Naive thymus-derived CD4-positive, alpha-beta T cell (primary cell): ENCODE measurements at regions not wholly inside any gene's neighbourhood (a gene's known extent, or its start where the extent isn't known, plus 50 kb on each side); places are given as distances from the start of the nearest gene placed in this dataset.

Experiments used
- ATAC-seq: fragments of 150-1000 bp; cut with Tn5 transposase; 2 replicates; pipeline ENCODE4 v1.10.0; 2021; ENCODE audit warnings: mild to moderate bottlenecking, moderate library complexity
- CTCF ChIA-PET: fragments of 350-600 bp; sonication (Branson Sonifier 250); formaldehyde crosslinking; loops from one replicate; lab custom pipeline; 2021; ENCODE audit warnings: antibody characterized with exemption; lab: Charles Lee
- POLR2A ChIA-PET: fragments of 350-600 bp; sonication (Branson Sonifier 250); formaldehyde crosslinking; loops from one replicate; lab custom pipeline; 2021; ENCODE audit warnings: antibody characterized with exemption, inconsistent platforms; lab: Charles Lee
- DNase-seq, 9 donors: peaks; one replicate each; pipeline versions ENCODE4 v3.0.0 to v3.0.0-alpha.2; 2020 to 2022; ENCODE audit warnings: mixed read lengths in 1 of 9
- H3K27ac ChIP-seq: one replicate; pipeline ENCODE4 v1.7.0; 2013; ENCODE audit warnings: mild to moderate bottlenecking, low read depth, low read length, moderate library complexity
- H3K27me3 ChIP-seq, 2 donors: one replicate each; pipeline ENCODE4 v1.7.0; 2013; ENCODE audit warnings: low read length in 2 of 2, mild to moderate bottlenecking in 2 of 2, moderate library complexity in 2 of 2; ENCODE audit not compliant: control insufficient read depth in 2 of 2, insufficient read depth in 2 of 2
- H3K36me3 ChIP-seq, 3 experiments: 1 replicate in 2 of 3; 2 replicates in 1 of 3; pipeline ENCODE4 v1.7.0; 2013; ENCODE audit warnings: low read length in 3 of 3, mild to moderate bottlenecking in 3 of 3, moderate library complexity in 1 of 3; ENCODE audit not compliant: insufficient read depth in 3 of 3, control insufficient read depth in 2 of 3
- H3K4me1 ChIP-seq, 2 donors: one replicate each; pipeline ENCODE4 v1.7.0; 2013; ENCODE audit warnings: low read length in 2 of 2, mild to moderate bottlenecking in 2 of 2, moderate library complexity in 1 of 2; ENCODE audit not compliant: control insufficient read depth in 2 of 2, insufficient read depth in 2 of 2
- H3K4me3 ChIP-seq: 2 replicates; pipeline ENCODE4 v1.7.0; 2013; ENCODE audit warnings: mild to moderate bottlenecking, low read length
- H3K9me3 ChIP-seq, 3 experiments: 1 replicate in 2 of 3; 2 replicates in 1 of 3; pipeline ENCODE4 v1.7.0; 2013; ENCODE audit warnings: low read length in 3 of 3; ENCODE audit not compliant: control insufficient read depth in 2 of 3
- H3K27ac Mint-ChIP-seq, 9 donors: one replicate each; pipeline ENCODE4 v1.8.0; 2020 to 2022; ENCODE audit warnings: mixed read lengths in 9 of 9, mild to moderate bottlenecking in 8 of 9, moderate library complexity in 5 of 9, inconsistent platforms in 2 of 9
- H3K27me3 Mint-ChIP-seq, 5 donors: one replicate each; pipeline ENCODE4 v1.8.0; 2021 to 2022; ENCODE audit warnings: mixed read lengths in 5 of 5, mild to moderate bottlenecking in 1 of 5
- H3K36me3 Mint-ChIP-seq, 5 donors: one replicate each; pipeline ENCODE4 v1.8.0; 2020 to 2022; ENCODE audit warnings: mixed read lengths in 5 of 5, mild to moderate bottlenecking in 3 of 5, inconsistent platforms in 1 of 5
- H3K4me1 Mint-ChIP-seq, 7 donors: one replicate each; pipeline ENCODE4 v1.8.0; 2020 to 2022; ENCODE audit warnings: mixed read lengths in 7 of 7, mild to moderate bottlenecking in 3 of 7, inconsistent platforms in 1 of 7
- H3K4me3 Mint-ChIP-seq, 10 donors: one replicate each; pipeline ENCODE4 v1.8.0; 2020 to 2022; ENCODE audit warnings: mild to moderate bottlenecking in 10 of 10, mixed read lengths in 10 of 10, moderate library complexity in 6 of 10, inconsistent platforms in 2 of 10
- H3K9me3 Mint-ChIP-seq, 11 donors: one replicate each; pipeline ENCODE4 v1.8.0; 2020 to 2022; ENCODE audit warnings: mixed read lengths in 11 of 11, mild to moderate bottlenecking in 4 of 11, inconsistent platforms in 1 of 11, moderate library complexity in 1 of 11
- intact Hi-C, 2 donors: fragments of 100-400 bp; cut with micrococcal nuclease; formaldehyde crosslinking; loops; one replicate each; pipeline ENCODE4 v1.15.1; 2023

GRCh38 chr17:77011173-77012011, 129.4 kb upstream of the SEC14L1 start:
- Histone ChIP-seq H3K9me3 (peaks cover 0 to 4% (median 0%) of the 10 kb centered on the region in 3 experiments), H3K4me3 (no peak overlapping the region), H3K36me3 (no peaks in the 10 kb centered on the region), H3K27ac (no peak overlapping the region), H3K27me3 (no peaks in the 10 kb centered on the region), H3K4me1 (no peaks in the 10 kb centered on the region)
- peaks cover 4 to 8% (median 5%) of the 10 kb centered on the region in 5 donors for H3K36me3 Mint-ChIP-seq
- H3K27me3 Mint-ChIP-seq: peaks cover 0 to 42% (median 0%) of the 10 kb centered on the region in 5 donors
- ATAC-seq (no peak), DNase-seq (peak in 8 of 9 donors; percentile 18 to 53 (median 36))
- ChIA-PET CTCF (interaction anchor here (0.8 to 1.0 kb wide), 3 partner anchors 46 to 182 kb away, joined by 3 to 5 read pairs (median 5); partner anchors contain the start of gene MGAT5B), POLR2A (interaction anchor here (0.7 to 1.0 kb wide), 2 partner anchors 12 to 19 kb away, joined by 3 read pairs; no protein-coding TSS in a partner anchor)
- H3K4me1 Mint-ChIP-seq: peaks cover 0 to 7% (median 0%) of the 10 kb centered on the region in 7 donors
- no peak overlapping the region for H3K27ac Mint-ChIP-seq
- H3K4me3 Mint-ChIP-seq: no peak overlapping the region
- peaks cover 0 to 17% (median 6%) of the 10 kb centered on the region in 11 donors for H3K9me3 Mint-ChIP-seq
- intact Hi-C loops: loop anchor here (1.0 to 2.0 kb wide), 5 partner anchors 43 to 236 kb away; partner anchors contain the start of gene MGAT5B (in 1 of the 2)

- H3K4me3 Mint-ChIP-seq: no peak overlapping the region
- H3K4me1 Mint-ChIP-seq: no peaks in the 10 kb centered on the region
- Histone ChIP-seq H3K4me3 (no peak overlapping the region), H3K27ac (no peak overlapping the region), H3K9me3 (no peaks in the 10 kb centered on the region), H3K4me1 (no peaks in the 10 kb centered on the region), H3K27me3 (no peaks in the 10 kb centered on the region), H3K36me3 (no peaks in the 10 kb centered on the region)
- no peak overlapping the region for H3K27ac Mint-ChIP-seq
- intact Hi-C loops: no loop called here
- POLR2A ChIA-PET: no interaction called here
- DNase-seq (no peak), ATAC-seq (no peak)
- CTCF ChIA-PET: interaction anchor here (0.5 kb wide), 1 partner anchor 163 kb away, joined by 3 read pairs; no protein-coding TSS in a partner anchor
- peaks cover 0 to 16% (median 6%) of the 10 kb centered on the region in 11 donors for H3K9me3 Mint-ChIP-seq
- H3K27me3 Mint-ChIP-seq: peaks cover 0 to 24% (median 0%) of the 10 kb centered on the region in 5 donors
- H3K36me3 Mint-ChIP-seq: peaks cover 0 to 8% (median 0%) of the 10 kb centered on the region in 5 donors
Observed at GRCh38 chr17:77018504-77018903, 122.3 kb upstream of the SEC14L1 start.

- H3K4me3 Mint-ChIP-seq: no peak overlapping the region
- intact Hi-C loops: no loop called here
- no peak for ATAC-seq
- Histone ChIP-seq H3K9me3 (no peaks in the 10 kb centered on the region), H3K27ac (no peak overlapping the region), H3K4me1 (no peaks in the 10 kb centered on the region), H3K27me3 (no peaks in the 10 kb centered on the region), H3K36me3 (no peaks in the 10 kb centered on the region), H3K4me3 (no peak overlapping the region)
- ChIA-PET CTCF (interaction anchor here (0.9 kb wide), 1 partner anchor 12 kb away, joined by 3 read pairs; no protein-coding TSS in a partner anchor), POLR2A (interaction anchor here (0.7 kb wide), 1 partner anchor 25 kb away, joined by 3 read pairs; no protein-coding TSS in a partner anchor)
- H3K36me3 Mint-ChIP-seq: peaks cover 0 to 8% (median 0%) of the 10 kb centered on the region in 5 donors
- H3K9me3 Mint-ChIP-seq: peaks cover 0 to 16% (median 6%) of the 10 kb centered on the region in 11 donors
- peaks cover 0 to 20% (median 0%) of the 10 kb centered on the region in 5 donors for H3K27me3 Mint-ChIP-seq
- no peaks in the 10 kb centered on the region for H3K4me1 Mint-ChIP-seq
- no peak for DNase-seq
- no peak overlapping the region for H3K27ac Mint-ChIP-seq
Observed at GRCh38 chr17:77019893-77020379, 120.8 kb upstream of the SEC14L1 start.

GRCh38 chr17:77020973-77021372, 119.8 kb upstream of the SEC14L1 start:
- CTCF ChIA-PET: interaction anchor here (2.6 kb wide), 1 partner anchor 35 kb away, joined by 8 read pairs; no protein-coding TSS in a partner anchor
- Histone ChIP-seq H3K9me3 (no peaks in the 10 kb centered on the region), H3K27me3 (no peaks in the 10 kb centered on the region), H3K4me3 (no peak overlapping the region), H3K4me1 (no peaks in the 10 kb centered on the region), H3K36me3 (no peaks in the 10 kb centered on the region), H3K27ac (no peak overlapping the region)
- intact Hi-C loops: no loop called here
- H3K27ac Mint-ChIP-seq: no peak overlapping the region
- ATAC-seq (no peak), DNase-seq (no peak)
- H3K9me3 Mint-ChIP-seq: peaks cover 0 to 16% (median 6%) of the 10 kb centered on the region in 11 donors
- H3K36me3 Mint-ChIP-seq: peaks cover 0 to 8% (median 0%) of the 10 kb centered on the region in 5 donors
- POLR2A ChIA-PET: no interaction called here
- H3K27me3 Mint-ChIP-seq: peaks cover 0 to 20% (median 0%) of the 10 kb centered on the region in 5 donors
- H3K4me3 Mint-ChIP-seq: no peak overlapping the region
- no peaks in the 10 kb centered on the region for H3K4me1 Mint-ChIP-seq

GRCh38 chr17:77022766-77023165, 118.0 kb upstream of the SEC14L1 start:
- H3K27ac ChIP-seq: no peak overlapping the region
- H3K4me1 Mint-ChIP-seq: no peaks in the 10 kb centered on the region
- CTCF ChIA-PET: interaction anchor here (2.6 kb wide), 1 partner anchor 34 kb away, joined by 8 read pairs; no protein-coding TSS in a partner anchor

GRCh38 chr17:77025781-77026180, 115.0 kb upstream of the SEC14L1 start:
- ChIA-PET POLR2A (interaction anchor here (0.6 kb wide), 1 partner anchor 124 kb away, joined by 3 read pairs; no protein-coding TSS in a partner anchor), CTCF (no interaction called here)
- DNase-seq (no peak), ATAC-seq (no peak)
- Histone ChIP-seq H3K27me3 (no peaks in the 10 kb centered on the region), H3K4me3 (no peak overlapping the region), H3K27ac (no peak overlapping the region), H3K36me3 (no peaks in the 10 kb centered on the region), H3K9me3 (peaks cover 0 to 6% (median 0%) of the 10 kb centered on the region in 3 experiments), H3K4me1 (no peaks in the 10 kb centered on the region)
- peaks cover 0 to 14% (median 0%) of the 10 kb centered on the region in 5 donors for H3K27me3 Mint-ChIP-seq
- peaks cover 0 to 27% (median 12%) of the 10 kb centered on the region in 11 donors for H3K9me3 Mint-ChIP-seq
- no peak overlapping the region for H3K27ac Mint-ChIP-seq
- peaks cover 0 to 21% (median 3%) of the 10 kb centered on the region in 5 donors for H3K36me3 Mint-ChIP-seq
- H3K4me1 Mint-ChIP-seq: no peaks in the 10 kb centered on the region
- H3K4me3 Mint-ChIP-seq: no peak overlapping the region
- intact Hi-C loops: no loop called here

More at GRCh38 chr17:77022766-77023165, 118.0 kb upstream of the SEC14L1 start:
- no peaks in the 10 kb centered on the region for H3K27me3 ChIP-seq
- H3K4me1 ChIP-seq: no peaks in the 10 kb centered on the region
- no peak overlapping the region for H3K27ac Mint-ChIP-seq
- no peak overlapping the region for H3K4me3 ChIP-seq
- no peak overlapping the region for H3K4me3 Mint-ChIP-seq
- no peak for DNase-seq
- H3K9me3 Mint-ChIP-seq: peaks cover 0 to 26% (median 10%) of the 10 kb centered on the region in 11 donors
- H3K9me3 ChIP-seq: peaks cover 0 to 6% (median 0%) of the 10 kb centered on the region in 3 experiments
- ATAC-seq: no peak
- H3K27me3 Mint-ChIP-seq: peaks cover 0 to 21% (median 0%) of the 10 kb centered on the region in 5 donors
- intact Hi-C loops: no loop called here
- no peaks in the 10 kb centered on the region for H3K36me3 ChIP-seq
- peaks cover 0 to 21% (median 2%) of the 10 kb centered on the region in 5 donors for H3K36me3 Mint-ChIP-seq
- POLR2A ChIA-PET: interaction anchor here (0.7 kb wide), 1 partner anchor 287 kb away, joined by 4 read pairs; no protein-coding TSS in a partner anchor
